DOHH2 (cell line): ENCODE measurements at regions not wholly inside any gene's neighbourhood (a gene's known extent, or its start where the extent isn't known, plus 50 kb on each side); places are given as distances from the start of the nearest gene placed in this dataset.

Experiments used
- CTCF ChIP-seq: fragments of 200-600 bp; sonication (generic); IDR thresholded peaks from one replicate; pipeline ENCODE4 v1.5.1; 2014; ENCODE audit warnings: antibody characterized with exemption, mild to moderate bottlenecking, low read depth, low read length; ENCODE audit not compliant: poor library complexity, severe bottlenecking
- EZH2phosphoT487 ChIP-seq: fragments of 200-600 bp; sonication (generic); IDR thresholded peaks from 2 replicates; pipeline ENCODE4 v1.6.1; 2017; ENCODE audit warnings: borderline replicate concordance, mild to moderate bottlenecking, antibody characterized with exemption, low read length, moderate library complexity, mixed read lengths

GRCh38 chr4:94116842-94117241 lies 90.8 kb upstream of the SMARCAD1 start:
- TF ChIP-seq CTCF (no peak), EZH2phosphoT487 (no peak)
